EH (cell line): ENCODE measurements at regions not wholly inside any gene's neighbourhood (a gene's known extent, or its start where the extent isn't known, plus 50 kb on each side); places are given as distances from the start of the nearest gene placed in this dataset.

ENCODE experiments used
- DNase-seq: peaks from one replicate; pipeline ENCODE4 v3.0.0-alpha.2; 2015; ENCODE audit warnings: low read depth

DNA sequence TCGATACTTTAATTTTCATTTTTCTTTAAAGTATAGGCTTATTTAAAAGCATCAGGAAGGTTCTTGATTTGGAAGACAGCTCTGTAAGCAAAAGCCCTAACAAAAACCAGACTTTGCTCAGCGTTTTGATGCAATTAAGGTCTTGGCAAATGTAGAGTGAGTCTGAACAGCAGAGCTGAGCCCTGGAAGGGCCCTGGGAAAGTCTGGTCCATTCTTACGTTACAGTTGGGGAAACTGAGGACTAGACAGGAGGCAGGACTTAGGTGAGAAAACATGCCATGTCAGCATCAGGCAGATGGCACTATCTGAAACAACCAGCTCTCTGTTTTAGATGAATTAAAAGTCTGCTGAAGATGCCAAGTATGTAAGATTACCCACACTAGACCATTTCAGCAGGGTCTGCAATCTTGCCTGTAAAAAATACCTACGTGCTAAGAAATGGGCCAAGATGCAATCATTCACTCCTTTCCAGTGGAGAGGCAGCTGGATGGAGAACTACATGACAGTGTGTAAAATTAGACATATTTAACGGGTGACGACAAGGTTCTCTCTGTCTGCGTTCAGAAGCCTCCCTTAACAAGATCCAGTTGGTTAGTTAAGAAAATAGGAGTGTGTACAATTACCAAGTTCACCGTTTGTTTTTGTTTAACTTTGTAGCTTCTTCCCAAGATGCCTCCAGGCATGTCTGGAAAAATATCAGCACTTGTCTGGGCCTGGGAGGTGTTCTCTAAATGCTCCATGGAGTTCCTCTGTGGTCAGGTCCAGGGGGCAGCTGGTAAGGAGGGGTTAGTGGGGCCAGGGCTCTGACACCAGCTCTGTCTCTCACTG, 502.3 kb upstream of the ZMIZ1 start:
- peak; percentile 84 for DNase-seq

DNA sequence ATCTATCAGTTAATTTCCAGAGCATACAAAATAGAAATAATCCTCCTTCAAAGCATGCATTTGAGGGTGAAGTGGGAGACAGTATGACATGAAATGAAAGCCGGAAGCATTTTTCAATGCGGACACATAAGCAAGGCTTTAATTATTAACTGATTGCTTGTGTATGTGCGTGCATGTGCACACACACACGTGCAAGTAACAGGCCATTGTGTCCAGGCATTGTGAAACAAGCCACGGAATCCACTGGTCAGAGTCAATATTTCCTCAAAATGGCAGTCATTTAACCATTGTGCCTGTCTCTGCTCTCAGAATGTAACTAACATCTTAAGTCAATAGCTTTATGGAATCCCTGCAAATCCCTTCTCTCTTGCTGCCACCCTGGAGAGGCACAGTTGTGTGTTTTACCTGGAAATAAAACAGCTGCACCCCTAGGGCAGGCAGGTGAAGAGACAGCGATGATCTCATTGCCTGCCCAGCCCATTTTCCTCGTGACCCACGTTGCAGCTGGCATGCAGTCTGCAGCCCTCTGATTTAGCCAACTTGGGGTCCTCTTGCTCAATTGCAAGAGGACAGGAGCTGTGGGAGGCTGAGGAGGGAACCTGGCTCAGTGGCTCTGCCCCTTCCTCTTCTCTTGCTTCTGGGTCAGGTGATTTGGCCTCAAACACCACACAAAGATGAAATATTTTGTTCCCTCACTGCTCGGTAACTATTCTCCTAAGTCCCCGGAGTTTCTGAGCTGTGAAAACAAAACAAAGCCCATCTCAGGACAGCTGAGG, 500.9 kb upstream of the ZMIZ1 start:
- no peak for DNase-seq

DNA sequence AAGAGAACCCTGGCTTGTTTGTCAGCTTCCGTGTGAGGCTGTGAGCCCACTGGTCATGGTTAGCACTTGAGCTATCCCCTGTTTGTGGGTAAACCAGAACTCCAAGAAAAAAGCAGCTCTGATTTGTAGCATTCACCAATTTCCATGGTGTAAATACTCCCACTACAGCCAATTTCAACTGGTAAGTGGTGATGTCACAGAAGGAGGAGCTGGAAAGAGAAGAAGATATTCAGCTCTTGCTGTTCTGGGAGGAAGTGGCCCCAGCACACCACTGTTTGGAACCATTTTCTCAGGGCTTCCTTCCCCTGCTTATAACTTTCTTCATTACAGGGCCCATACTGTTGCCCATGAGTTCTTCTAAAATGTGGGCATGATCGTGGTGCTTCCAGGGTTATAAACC, 500.1 kb upstream of the ZMIZ1 start:
- DNase-seq = no peak

DNA sequence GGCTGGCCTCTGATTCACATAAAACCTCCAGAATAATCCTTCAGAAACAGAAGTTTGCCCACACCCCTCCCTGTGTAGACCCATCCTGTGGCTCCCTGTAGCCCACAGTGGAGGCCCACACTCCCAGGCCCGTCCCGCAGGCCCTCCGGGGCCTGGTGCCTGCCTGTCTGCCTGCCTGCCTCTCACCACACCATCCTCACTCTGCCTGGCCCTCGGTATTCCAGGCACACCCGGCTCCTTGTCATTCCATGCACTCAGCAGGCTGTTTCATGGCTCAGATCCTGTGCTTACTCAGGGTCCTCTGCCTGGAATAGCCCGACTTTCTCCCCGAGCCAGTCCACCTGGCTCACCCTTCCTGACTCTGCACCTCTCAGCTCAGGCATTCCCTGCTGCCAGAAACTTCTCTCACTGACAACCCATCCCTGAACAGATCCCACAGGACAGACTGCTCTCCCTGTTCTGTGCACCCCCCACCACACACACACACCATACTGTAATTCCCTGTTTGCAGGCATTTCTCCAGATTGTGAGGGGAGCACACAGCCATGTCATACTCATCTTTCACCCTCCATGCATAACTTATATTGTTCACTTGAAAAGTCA, 498.0 kb upstream of the ZMIZ1 start:
- DNase-seq = no peak

DNA sequence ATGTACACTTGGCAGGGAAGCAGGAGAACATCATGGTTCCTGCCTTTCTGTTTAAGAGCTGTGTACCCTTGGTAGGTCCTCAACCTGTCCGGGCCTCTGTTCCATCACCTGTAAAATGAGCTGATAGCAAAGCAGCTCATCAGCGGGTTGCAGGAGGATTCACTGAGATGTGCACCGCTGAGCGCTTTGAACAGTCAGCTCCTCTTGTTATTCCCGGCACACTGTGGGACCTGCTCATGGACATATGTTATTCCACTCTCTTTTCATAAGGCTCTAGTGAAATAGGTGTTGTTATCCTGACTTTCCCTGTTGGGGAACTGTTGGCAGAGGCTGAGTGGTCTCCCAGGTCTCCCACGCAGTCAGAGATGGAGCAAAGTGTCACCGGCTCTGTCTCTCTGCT, 497.5 kb upstream of the ZMIZ1 start:
- DNase-seq = no peak

DNA sequence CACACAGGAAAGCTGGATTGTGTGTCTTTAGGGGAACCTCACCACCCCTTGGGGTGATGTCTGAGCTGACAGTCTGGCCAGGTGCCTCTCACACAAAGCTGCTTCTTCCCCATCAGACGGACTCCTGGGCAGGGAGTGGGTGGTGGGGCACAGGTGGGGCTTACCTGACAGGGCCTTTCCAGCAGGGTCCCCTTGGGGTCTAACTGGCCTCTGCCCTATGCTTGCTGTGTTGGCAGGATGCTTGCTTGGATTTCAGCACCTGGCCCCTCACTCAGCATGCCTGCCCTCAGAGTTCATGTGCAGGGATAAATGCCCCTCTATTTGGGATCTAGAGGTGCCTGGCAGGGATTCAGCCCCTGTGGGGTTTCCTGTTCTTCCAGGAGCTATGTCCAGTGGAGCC, 496.9 kb upstream of the ZMIZ1 start:
- no peak for DNase-seq

DNA sequence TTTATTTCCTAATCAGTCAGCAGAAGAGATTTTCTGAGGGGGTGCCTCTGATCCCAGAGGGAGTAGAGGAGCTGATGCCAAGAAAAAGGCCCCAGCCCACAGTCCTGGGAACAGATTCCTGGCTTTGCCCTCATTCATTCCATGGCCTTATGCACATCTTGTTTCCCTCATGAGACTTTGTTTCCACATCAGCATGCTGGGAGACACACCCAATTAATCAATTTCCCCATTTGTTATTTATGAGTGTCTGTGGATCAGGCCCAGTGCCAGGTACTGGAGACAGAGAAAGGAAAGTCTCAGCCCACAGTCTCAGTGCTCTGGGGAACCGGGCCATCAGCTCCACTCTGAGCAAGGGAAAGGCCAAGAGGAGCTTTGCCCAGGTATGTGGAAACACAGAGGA, 496.2 kb upstream of the ZMIZ1 start:
- DNase-seq = no peak

DNA sequence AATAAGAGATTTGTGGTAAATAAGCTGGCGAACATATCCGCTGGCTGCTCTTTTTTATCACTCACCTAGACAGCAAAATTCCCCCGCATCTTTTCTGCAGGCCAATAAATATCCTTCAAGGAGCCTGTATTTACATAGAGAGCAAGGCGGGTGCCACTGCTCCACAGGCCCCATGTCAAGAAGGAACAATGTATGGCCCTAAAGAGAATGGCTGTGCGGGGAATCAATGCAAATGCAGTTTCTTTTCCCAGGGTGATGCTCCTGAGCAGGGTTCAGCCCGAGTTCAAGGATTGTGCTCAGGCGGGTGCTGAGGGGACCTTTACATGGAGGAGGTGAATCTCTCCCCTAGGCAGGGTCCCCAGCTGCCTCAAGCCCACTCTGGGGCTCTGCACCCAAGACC, 494.2 kb upstream of the ZMIZ1 start:
- no peak for DNase-seq

DNA sequence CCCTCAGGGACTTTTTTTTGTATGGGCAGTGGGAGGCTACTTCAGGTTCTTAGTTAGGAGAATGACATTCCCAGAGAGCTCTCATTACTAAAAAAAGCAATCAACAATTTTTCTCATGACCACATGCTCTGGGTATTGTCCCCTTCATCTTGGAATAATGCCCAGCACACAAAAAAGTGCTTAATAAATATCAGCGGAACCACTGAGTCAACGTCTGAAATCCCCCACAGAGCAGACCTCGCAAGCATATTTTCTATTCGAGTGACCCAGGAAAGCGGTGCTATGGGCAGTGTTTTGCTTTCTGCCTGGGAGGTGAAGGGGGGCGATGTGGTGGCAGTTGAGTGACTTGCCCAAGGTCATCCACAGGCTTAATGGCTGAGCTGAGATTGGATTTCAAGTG, 493.4 kb upstream of the ZMIZ1 start:
- DNase-seq = peak; percentile 32

DNA sequence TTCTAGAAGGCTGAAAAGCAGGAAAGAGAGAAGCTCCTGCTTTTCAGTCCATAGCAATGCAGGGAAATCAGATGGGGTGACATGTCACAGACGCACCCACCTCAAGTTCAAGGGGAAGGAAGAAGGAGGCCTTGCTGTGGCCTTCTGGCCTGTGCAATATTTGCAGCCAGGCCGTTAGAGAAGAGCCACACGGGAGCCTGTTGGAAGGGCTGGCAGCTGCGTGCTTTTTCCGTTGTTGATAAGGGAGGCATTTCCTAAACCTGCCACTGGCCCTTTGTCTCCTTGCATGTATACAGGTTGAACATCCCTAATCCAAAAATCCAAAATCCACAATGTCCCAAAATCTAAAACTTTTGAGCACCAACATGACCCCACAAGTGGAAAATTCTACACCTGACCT, 492.5 kb upstream of the ZMIZ1 start:
- DNase-seq = no peak

DNA sequence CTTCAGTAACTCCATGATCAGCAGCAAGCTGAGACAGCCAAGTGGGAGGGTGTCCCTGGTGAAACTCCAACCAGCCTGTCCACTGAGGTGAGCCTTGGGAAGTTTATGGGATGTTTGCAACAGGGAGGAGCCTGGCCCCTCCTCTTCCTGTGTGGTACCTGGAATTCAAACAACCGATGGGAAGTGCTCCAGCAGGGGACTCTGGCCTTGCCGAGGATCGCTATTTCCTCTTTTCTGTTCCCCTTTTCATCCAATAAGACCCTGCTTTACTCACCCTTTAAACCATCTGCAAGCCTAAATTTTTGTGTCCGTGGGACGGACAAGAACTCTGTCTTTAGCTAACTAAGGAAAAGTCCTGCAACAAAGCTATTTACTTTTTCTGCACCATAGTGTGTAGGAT, 491.1 kb upstream of the ZMIZ1 start:
- DNase-seq = no peak

DNA sequence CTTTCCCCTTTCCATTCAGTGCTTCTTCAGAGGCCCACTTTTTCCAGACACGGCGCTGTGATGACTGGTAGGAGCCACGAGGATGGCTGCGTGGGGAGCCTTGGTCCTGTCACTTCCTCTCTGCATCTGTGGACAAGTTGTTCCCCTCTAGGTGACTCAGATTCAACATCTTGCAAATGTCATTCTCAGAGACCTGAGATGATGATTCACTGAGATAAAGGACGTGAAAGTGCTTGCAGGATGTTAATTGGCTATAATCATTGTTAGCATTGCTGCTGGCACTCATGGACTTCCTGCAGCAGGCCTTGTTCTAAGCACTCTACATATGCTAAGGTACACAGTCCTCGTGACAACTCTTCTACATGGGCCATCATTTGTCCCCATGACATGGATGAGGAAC, 489.8 kb upstream of the ZMIZ1 start:
- DNase-seq = peak; percentile 30

DNA sequence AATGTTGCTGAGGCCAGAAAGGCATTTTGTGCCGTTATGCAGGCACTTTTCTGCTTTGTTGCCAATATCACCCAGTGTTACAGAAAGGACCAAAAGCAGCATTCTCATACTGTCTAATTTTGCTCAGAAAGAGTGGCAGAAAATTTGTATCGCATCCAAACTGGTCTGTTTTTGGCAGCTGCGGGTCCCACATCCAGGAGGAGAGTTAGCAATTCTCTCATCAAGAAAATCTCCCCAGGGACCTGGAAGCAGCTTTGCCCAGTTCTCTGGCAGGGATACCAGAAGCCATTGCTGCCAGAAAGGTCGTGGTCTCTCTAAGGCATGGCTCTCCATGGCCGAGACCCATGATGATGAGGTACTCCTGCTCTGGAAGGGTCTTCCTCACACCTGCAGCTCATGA, 489.2 kb upstream of the ZMIZ1 start:
- DNase-seq = no peak

DNA sequence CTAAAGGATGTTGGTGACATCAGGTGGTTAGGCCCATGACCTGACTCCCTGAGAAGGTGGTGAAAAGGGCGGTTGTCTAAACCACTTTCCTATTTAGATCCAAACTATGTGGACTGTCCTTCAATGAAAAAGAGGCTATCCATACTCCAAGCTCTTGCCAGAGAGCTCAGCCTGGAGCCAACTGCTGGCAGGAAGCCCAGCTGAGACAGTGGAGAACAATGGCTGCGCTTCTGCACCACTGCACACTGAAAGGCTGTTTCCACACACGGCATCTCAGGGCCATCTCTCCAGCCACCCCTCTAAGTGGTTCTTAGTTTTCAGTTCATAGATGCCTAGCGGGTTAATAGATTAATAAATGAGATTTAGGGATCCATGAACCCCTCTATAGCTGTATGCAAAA, 488.8 kb upstream of the ZMIZ1 start:
- DNase-seq = peak; percentile 10

DNA sequence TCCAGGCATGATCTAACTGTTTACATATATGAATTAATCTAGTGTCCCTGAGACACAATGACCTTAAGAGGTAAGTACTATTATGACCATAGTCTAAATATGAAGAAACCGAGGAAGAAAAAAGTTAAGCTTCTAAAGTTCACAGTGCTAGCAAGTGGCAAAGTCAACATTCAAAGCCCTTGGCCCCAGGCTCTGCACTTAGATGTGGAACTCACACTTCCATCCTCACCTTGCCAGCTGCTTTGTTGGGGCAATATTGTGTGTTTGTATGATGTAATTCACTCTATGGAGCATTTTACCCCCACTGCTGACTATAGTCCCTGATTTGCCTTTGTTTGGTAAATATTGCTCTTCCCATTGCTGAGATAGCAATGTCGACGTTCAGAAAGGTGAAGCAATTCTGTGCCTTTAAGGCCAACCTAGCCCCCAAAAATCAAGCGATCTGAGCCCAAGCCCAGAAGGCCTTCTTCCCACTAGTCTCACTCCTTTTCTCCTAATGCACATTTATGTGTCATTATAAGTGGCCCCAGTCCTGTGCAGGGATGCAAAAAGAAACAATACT, 487.6 kb upstream of the ZMIZ1 start:
- DNase-seq = no peak

DNA sequence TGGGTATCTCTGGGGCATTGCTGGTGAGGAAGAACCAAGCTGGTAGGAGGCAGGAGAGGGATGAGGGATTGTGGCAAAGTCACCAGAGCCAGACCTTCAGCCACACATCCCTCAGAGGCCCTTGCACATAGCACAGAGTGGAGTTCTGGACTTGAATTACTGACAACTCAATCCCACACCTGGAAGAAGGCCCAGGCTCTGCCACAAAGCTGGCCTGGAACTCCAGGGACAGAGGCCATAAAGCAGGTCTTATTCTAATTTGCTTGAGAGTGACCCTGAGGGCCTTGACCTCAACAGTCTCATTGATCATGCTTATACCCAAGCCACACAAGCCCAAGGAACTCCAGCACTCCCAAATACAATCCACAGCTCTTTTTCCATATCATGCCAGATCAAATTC, 486.2 kb upstream of the ZMIZ1 start:
- DNase-seq = no peak

DNA sequence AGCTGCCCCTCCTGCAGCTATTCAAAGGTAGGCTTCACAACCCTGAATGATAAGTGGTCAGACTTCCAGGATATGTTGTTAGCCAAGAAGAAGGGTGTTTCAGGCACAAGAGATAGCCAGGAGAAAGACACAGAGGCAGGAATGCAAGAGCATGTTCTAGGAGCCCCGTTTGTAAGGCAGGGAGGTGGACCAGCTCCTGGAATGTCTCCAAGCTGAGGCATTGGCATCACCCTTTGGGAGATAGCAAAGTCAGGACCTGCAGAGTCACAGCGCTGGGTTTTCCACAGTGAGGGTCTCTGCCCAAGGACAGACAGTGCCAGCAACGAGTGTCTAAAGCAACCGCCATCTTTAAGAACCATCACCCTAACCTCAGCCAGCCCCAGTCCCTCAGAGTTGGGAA, 484.5 kb upstream of the ZMIZ1 start:
- no peak for DNase-seq

DNA sequence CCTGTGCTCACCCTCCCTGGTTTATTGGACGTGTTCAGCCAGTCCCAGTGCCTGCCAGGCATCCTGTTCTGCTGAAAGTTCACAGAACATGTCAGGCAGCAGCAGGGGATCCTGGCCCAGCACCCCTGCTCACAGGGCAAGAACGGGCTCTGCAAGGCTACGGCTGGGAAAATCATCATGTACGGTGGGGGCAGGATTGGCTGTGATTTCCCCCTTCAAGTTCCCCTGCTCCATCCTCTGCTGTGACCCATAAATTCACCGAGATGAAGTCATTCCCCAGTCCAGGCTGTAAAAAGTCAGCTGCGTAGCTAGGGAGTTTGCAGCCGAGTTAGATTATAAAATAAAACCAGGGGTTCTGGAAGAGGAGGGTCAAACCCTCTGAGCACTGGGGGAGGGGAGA, 484.1 kb upstream of the ZMIZ1 start:
- DNase-seq = no peak

DNA sequence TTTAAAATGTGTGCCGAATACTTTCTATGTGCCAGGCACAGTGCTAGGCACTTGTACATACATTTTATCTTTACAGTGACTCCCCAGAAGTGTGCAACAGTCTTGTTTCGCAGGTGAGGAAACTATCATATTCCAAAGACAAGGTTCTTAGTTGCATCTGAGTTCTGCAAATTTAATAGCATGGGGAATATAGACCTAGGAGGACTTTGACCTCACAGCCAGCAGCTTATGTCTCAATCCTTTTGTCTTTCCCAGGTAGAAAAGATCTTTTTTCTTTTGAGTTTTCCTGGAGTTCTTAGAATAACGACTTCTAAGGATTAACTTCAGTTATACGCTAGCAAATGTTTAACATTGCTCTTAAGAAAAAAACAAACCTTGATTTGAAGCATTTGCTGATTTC, 482.8 kb upstream of the ZMIZ1 start:
- no peak for DNase-seq

DNA sequence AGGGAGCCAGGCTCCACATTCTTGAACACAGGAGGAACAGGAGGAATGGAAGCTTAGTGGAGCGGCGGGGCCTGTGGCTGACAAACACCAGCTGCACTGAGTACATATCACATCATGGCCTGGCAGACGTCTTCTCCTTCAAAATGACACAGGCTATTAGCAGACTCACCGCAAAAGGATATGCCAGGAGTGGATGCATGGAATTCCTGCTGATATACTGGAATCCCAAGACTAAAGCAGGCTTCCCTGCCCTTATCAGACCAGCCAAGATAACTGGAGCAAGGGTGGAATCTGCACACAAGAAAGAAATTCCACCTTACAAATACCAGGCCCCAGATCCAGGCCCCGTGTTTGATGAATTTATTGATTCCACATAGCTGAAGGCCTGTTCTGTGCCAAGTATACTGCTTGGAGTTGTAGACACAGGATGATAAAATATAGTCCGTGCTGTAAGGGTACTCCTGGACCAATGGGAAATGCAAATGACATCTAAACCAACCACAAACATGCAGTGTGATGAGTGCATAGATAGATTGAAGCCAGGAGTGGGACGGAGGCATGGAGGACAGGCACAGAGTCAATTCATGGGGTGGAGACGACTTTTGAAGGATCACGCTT, 480.5 kb upstream of the ZMIZ1 start:
- peak; percentile 64 for DNase-seq

DNA sequence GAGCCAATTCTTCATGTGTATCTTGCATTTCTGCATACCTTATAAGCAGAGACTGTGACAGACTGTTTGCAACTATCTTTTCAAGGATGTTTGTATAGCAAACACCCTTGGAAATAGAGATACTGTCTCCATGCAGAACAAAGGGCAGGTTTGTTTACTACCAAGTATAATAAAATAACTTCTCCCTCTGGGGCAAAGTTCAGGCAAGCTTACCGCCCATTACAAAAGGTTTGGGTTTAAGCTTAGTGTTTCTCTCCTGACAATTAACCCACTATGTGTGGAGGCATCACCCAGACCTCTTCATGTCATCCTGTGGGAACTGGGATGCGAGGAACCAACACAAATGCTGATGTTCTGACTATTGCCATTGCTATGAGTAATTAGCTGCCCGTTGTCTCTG, 479.1 kb upstream of the ZMIZ1 start:
- no peak for DNase-seq

DNA sequence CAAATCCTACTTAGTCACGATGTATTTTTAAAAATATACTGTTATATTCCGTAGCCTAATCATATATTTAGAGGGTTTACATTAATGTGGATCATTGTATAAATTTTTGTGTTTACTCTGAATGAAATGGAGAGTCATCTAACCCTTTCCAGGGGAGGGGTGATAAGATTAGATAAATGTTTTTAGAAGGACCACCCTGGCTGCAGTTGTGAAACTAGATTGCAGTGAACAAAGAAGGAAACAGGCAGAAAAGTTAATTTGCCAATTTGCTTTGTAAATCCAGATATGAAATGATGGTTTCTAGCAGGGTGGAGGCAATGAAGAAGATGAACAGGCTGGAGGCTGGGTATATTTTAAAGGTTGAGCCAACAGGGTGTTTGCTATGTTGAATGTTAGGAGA, 477.7 kb upstream of the ZMIZ1 start:
- DNase-seq = no peak
